Endothelial cell of umbilical vein (primary cell): ENCODE measurements at regions not wholly inside any gene's neighbourhood (a gene's known extent, or its start where the extent isn't known, plus 50 kb on each side); places are given as distances from the start of the nearest gene placed in this dataset.

Experiments used
- BruUV-seq: library from RNA; stranded (reverse); fragments of 400-500 nt; replicated peaks from 2 replicates; lab custom pipeline; 2021; lab: Mats Ljungman, UMichigan
- CTCF ChIA-PET: fragments of 300-600, 350-600 bp; sonication (Branson Sonifier 250); formaldehyde crosslinking; loops from one replicate; lab custom pipeline; 2021; ENCODE audit warnings: antibody characterized with exemption, inconsistent platforms; lab: Charles Lee
- POLR2A ChIA-PET: fragments of 300-600, 350-600 bp; sonication (Branson Sonifier 250); formaldehyde crosslinking; loops from one replicate; lab custom pipeline; 2021; ENCODE audit warnings: antibody characterized with exemption, inconsistent platforms; lab: Charles Lee
- DNase-seq: peaks from one replicate; pipeline ENCODE4 v3.0.0-alpha.2; 2011; ENCODE audit warnings: low read depth, low spot score
- FAIRE-seq: peaks from 2 replicates; lab custom pipeline; 2011; peaks lifted over from hg19 to GRCh38; lab: Jason Lieb, UNC
- H2AFZ ChIP-seq: 2 replicates; pipeline ENCODE4 v1.6.0; 2012; ENCODE audit warnings: low read depth, low read length, control low read depth, inconsistent platforms
- H3K27ac ChIP-seq: 2 replicates; pipeline ENCODE4 v1.5.1; 2011; ENCODE audit warnings: low read depth, mild to moderate bottlenecking, control low read depth, low read length, moderate library complexity; ENCODE audit not compliant: insufficient read depth
- H3K27me3 ChIP-seq, 2 experiments: 2 replicates each; pipeline versions ENCODE4 v1.6.0 to v1.6.1; 2011; ENCODE audit warnings: low read length in 2 of 2, mixed read lengths in 1 of 2; ENCODE audit not compliant: control insufficient read depth in 2 of 2, insufficient read depth in 2 of 2
- H3K36me3 ChIP-seq, 2 experiments: 2 replicates in 1 of 2; 3 replicates in 1 of 2; pipeline ENCODE4 v1.5.1; 2011; ENCODE audit warnings: low read length in 2 of 2, mild to moderate bottlenecking in 1 of 2, moderate library complexity in 1 of 2; ENCODE audit not compliant: control insufficient read depth in 2 of 2, insufficient read depth in 2 of 2; ENCODE audit errors: extremely low read depth in 1 of 2
- H3K4me1 ChIP-seq: 3 replicates; pipeline ENCODE4 v1.5.1; 2011; ENCODE audit warnings: mild to moderate bottlenecking, low read length; ENCODE audit not compliant: control insufficient read depth, insufficient read depth; ENCODE audit errors: extremely low read depth
- H3K4me2 ChIP-seq: 2 replicates; pipeline ENCODE4 v1.6.1; 2011; ENCODE audit warnings: low read length, control low read depth, mixed read lengths; ENCODE audit not compliant: insufficient read depth
- H3K4me3 ChIP-seq, 3 experiments: fragments of 200-600 bp in 1 of 3; sonication (generic), shearing (Covaris generic) in 1 of 3; replicated peaks in 1 of 3; 2 replicates each; pipeline ENCODE4 v1.5.1; 2011 to 2016; ENCODE audit warnings: control low read depth in 3 of 3, low read length in 3 of 3, mild to moderate bottlenecking in 2 of 3, inconsistent platforms in 1 of 3, low read depth in 1 of 3, moderate library complexity in 1 of 3; ENCODE audit not compliant: insufficient read depth in 1 of 3
- H3K79me2 ChIP-seq: 2 replicates; pipeline ENCODE4 v1.6.0; 2012; ENCODE audit warnings: low read length, inconsistent platforms; ENCODE audit not compliant: control insufficient read depth, insufficient read depth
- H3K9ac ChIP-seq: replicated peaks from 2 replicates; pipeline ENCODE3; 2011; ENCODE audit warnings: low read length, control low read depth; ENCODE audit not compliant: insufficient read depth; ENCODE audit errors: extremely low read depth
- H3K9me1 ChIP-seq: replicated peaks from 3 replicates; pipeline ENCODE4 v1.6.0; 2011; ENCODE audit warnings: mild to moderate bottlenecking, low read length; ENCODE audit not compliant: control insufficient read depth, insufficient read depth; ENCODE audit errors: extremely low read depth
- H3K9me3 ChIP-seq: replicated peaks from 2 replicates; pipeline ENCODE4 v1.5.1; 2012; ENCODE audit warnings: low read length, inconsistent platforms; ENCODE audit not compliant: control insufficient read depth, insufficient read depth
- H4K20me1 ChIP-seq: replicated peaks from 2 replicates; pipeline ENCODE3; 2011; ENCODE audit warnings: mild to moderate bottlenecking, low read length; ENCODE audit not compliant: control insufficient read depth, insufficient read depth; ENCODE audit errors: extremely low read depth
- EZH2 ChIP-seq: IDR thresholded peaks from 2 replicates; pipeline ENCODE4 v1.6.1; 2012; ENCODE audit warnings: borderline replicate concordance, low read depth, mild to moderate bottlenecking, moderate library complexity, low read length, inconsistent platforms; ENCODE audit not compliant: severe bottlenecking
- FOS ChIP-seq: IDR thresholded peaks from 2 replicates; pipeline ENCODE4 v1.6.1; 2011; ENCODE audit warnings: mild to moderate bottlenecking, low read length, moderate library complexity, borderline replicate concordance; ENCODE audit not compliant: insufficient read depth
- GATA2 ChIP-seq: IDR thresholded peaks from 2 replicates; pipeline ENCODE4 v1.7.0; 2011; ENCODE audit warnings: low read depth, mild to moderate bottlenecking, moderate library complexity, mixed read lengths, low read length; ENCODE audit not compliant: insufficient read length, insufficient read depth
- JUN ChIP-seq: IDR thresholded peaks from 2 replicates; pipeline ENCODE4 v1.6.1; 2011; ENCODE audit warnings: borderline replicate concordance, low read depth; ENCODE audit not compliant: insufficient read length, insufficient read depth
- MYC ChIP-seq: IDR thresholded peaks from one replicate; pipeline ENCODE4 v1.6.1; 2011; ENCODE audit warnings: mild to moderate bottlenecking, low read depth, low read length
- POLR2A ChIP-seq: IDR thresholded peaks from 2 replicates; pipeline ENCODE4 v1.6.1; 2012; ENCODE audit warnings: low read depth, mild to moderate bottlenecking, control low read depth, low read length
- POLR2AphosphoS5 ChIP-seq: IDR thresholded peaks from 2 replicates; pipeline ENCODE4 v1.6.1; 2012; ENCODE audit warnings: low read depth, mild to moderate bottlenecking, control low read depth, low read length, moderate library complexity; ENCODE audit not compliant: insufficient read depth
- dilution Hi-C: fragments of 300-500 bp; cut with MboI; formaldehyde crosslinking; loops from one replicate; pipeline ENCODE4 v1.15.0; 2019; ENCODE audit warnings: low sequenced_read_pairs; ENCODE audit not compliant: extremely low pct_ligation_motif_present
- intact Hi-C: fragments of 100-400 bp; cut with micrococcal nuclease; formaldehyde crosslinking; loops from one replicate; pipeline ENCODE4 v1.10.0; 2022
- TF ChIP-seq, protein P1 (sequence below): IDR thresholded peaks from 2 replicates; pipeline ENCODE4 v1.6.1; 2011; ENCODE audit not compliant: insufficient read depth, insufficient read length
- TF ChIP-seq, protein P2 (sequence below), 2 donors: IDR thresholded peaks; 1 replicate in 1 of 2; 2 replicates in 1 of 2; pipeline ENCODE4 v1.5.1; 2011; ENCODE audit warnings: low read length in 2 of 2, mild to moderate bottlenecking in 2 of 2, moderate library complexity in 2 of 2, control low read depth in 1 of 2, inconsistent platforms in 1 of 2, low read depth in 1 of 2; ENCODE audit not compliant: insufficient read depth in 1 of 2; ENCODE audit errors: extremely low read depth in 1 of 2

DNA sequence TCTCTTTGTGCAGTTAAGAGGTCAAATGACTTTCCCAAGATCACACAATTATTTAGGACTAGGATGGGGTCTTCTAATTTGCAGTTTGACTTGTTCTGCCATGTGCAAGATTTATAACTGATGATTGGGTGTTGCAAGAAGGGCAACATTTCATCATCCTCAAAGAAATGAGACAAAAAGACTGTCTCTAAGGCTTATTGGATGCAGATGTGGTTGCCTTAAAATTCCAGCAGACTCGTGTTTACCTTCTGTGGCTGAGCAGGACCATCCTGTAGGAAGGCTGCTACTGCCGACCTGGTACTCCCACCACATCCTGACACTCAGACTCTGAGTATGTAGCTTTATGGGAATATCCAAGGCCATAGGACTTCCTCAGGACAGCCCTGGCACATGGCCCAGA lies 99.9 kb upstream of the SGIP1 start:
- Histone ChIP-seq H3K9ac (no peak overlapping the region), H3K27ac (no peak overlapping the region), H3K9me3 (no peaks in the 10 kb centered on the region), H3K36me3 (no peaks in the 10 kb centered on the region), H3K9me1 (no peaks in the 10 kb centered on the region), H2AFZ (no peak overlapping the region), H3K4me3 (no peak overlapping the region), H3K4me1 (peaks cover 27% of the 10 kb centered on the region), H3K27me3 (no peaks in the 10 kb centered on the region), H4K20me1 (no peaks in the 10 kb centered on the region), H3K79me2 (no peaks in the 10 kb centered on the region), H3K4me2 (no peak overlapping the region)
- FAIRE-seq (no peak), DNase-seq (no peak)
- CTCF ChIA-PET = interaction anchor here (0.6 kb wide), 1 partner anchor 70 kb away, joined by 4 read pairs; no protein-coding TSS in a partner anchor
- BruUV-seq = no TSS peak
- intact Hi-C loops = no loop called here
- dilution Hi-C loops = no loop called here
- TF ChIP-seq, protein P1, sequence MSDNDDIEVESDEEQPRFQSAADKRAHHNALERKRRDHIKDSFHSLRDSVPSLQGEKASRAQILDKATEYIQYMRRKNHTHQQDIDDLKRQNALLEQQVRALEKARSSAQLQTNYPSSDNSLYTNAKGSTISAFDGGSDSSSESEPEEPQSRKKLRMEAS = no peak
- TF ChIP-seq GATA2 = no peak
- TF ChIP-seq POLR2A = no peak
- TF ChIP-seq, protein P2, sequence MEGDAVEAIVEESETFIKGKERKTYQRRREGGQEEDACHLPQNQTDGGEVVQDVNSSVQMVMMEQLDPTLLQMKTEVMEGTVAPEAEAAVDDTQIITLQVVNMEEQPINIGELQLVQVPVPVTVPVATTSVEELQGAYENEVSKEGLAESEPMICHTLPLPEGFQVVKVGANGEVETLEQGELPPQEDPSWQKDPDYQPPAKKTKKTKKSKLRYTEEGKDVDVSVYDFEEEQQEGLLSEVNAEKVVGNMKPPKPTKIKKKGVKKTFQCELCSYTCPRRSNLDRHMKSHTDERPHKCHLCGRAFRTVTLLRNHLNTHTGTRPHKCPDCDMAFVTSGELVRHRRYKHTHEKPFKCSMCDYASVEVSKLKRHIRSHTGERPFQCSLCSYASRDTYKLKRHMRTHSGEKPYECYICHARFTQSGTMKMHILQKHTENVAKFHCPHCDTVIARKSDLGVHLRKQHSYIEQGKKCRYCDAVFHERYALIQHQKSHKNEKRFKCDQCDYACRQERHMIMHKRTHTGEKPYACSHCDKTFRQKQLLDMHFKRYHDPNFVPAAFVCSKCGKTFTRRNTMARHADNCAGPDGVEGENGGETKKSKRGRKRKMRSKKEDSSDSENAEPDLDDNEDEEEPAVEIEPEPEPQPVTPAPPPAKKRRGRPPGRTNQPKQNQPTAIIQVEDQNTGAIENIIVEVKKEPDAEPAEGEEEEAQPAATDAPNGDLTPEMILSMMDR (IDR thresholded peaks at IDR 0.05; ENCODE audit: extremely low read depth in 1 of 2, insufficient read depth in 1 of 2, low read depth in 1 of 2, low read length in 2 of 2) = no peak
- TF ChIP-seq POLR2AphosphoS5 = no peak
- no peak for TF ChIP-seq FOS
- TF ChIP-seq MYC = no peak
- TF ChIP-seq EZH2 = no peak
- TF ChIP-seq JUN = no peak
- POLR2A ChIA-PET = no interaction called here
